Body of pancreas (tissue), 4 donors: ENCODE measurements at regions not wholly inside any gene's neighbourhood (a gene's known extent, or its start where the extent isn't known, plus 50 kb on each side); places are given as distances from the start of the nearest gene placed in this dataset.

Source experiments
- POLR2A ChIP-seq, 3 donors: fragments of 450-650 bp; IDR thresholded peaks; one replicate each; pipeline ENCODE4 v1.6.1; 2016; ENCODE audit warnings: antibody characterized with exemption in 3 of 3, mild to moderate bottlenecking in 2 of 3
- TF ChIP-seq, protein P1 (sequence below), 7 experiments: fragments of 450-650 bp in 4 of 7; fragments of 200-600 bp in 3 of 7; sonication (generic) in 3 of 7; IDR thresholded peaks; one replicate each; pipeline ENCODE4 v1.5.1; 2016 to 2019; ENCODE audit warnings: antibody characterized with exemption in 7 of 7

DNA sequence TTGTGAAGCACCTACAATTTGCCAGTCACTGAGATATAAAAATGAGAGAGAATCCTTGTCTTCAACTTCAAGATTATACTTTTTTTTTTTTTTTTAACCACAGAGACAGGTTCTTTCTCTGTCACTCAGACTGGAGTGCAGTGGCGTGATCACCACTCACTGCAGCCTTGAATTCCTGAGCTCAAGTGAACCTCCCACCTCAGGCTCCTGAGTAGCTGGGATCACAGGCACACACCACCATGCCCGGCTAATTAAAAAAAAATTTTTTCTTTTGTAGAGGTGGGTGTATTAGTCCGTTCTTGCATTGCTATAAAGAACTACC, 51.6 kb upstream of the PMEPA1 start:
- TF ChIP-seq, protein P1, sequence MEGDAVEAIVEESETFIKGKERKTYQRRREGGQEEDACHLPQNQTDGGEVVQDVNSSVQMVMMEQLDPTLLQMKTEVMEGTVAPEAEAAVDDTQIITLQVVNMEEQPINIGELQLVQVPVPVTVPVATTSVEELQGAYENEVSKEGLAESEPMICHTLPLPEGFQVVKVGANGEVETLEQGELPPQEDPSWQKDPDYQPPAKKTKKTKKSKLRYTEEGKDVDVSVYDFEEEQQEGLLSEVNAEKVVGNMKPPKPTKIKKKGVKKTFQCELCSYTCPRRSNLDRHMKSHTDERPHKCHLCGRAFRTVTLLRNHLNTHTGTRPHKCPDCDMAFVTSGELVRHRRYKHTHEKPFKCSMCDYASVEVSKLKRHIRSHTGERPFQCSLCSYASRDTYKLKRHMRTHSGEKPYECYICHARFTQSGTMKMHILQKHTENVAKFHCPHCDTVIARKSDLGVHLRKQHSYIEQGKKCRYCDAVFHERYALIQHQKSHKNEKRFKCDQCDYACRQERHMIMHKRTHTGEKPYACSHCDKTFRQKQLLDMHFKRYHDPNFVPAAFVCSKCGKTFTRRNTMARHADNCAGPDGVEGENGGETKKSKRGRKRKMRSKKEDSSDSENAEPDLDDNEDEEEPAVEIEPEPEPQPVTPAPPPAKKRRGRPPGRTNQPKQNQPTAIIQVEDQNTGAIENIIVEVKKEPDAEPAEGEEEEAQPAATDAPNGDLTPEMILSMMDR (IDR thresholded peaks at IDR 0.05), result no peak
- no peak for TF ChIP-seq POLR2A (IDR thresholded peaks at IDR 0.05)
